ENCODE measurements at regions not wholly inside any gene's neighbourhood (a gene's known extent, or its start where the extent isn't known, plus 50 kb on each side); places are given as distances from the start of the nearest gene placed in this dataset.

DNA sequence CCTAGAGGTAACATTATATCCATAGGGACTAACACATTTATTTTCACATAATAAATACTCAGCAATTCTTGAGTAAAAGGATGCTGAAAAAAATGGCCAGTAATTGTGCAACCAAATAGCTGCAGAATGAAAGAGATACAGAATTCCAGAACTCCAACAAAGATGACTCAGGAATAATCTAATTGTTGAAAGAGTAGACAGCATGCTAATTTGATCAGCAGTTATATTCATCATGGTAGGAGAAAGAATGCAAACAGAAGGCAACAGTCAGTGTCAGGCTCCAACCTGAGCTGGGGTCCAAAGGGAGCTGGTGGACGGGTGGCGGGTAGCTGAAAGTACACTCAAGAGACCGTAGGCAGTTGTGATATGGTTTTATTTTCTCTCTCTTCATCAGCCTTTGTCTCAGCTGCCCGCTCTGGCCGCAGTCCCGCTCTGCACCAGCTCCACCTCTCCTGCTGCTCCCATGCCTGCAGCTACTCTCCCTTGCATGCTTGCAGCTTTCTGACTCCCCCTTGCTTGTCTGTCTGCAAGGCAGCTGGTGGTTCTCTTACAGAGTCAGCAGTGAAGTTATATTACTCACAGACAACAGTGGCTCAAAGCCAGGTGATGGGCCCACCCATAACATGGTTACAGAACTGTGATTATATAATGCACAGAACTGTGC, 1150.1 kb downstream of the STIM2 start:
- TF ChIP-seq CTCF (conservative IDR thresholded peaks at IDR 0.05 in 1 of 2, IDR thresholded peaks at IDR 0.05 in 1 of 2; ENCODE audit: low read depth in 1 of 2, low read length in 2 of 2) (no peak), EZH2 (IDR thresholded peaks at IDR 0.05; ENCODE audit: low read length, missing control alignments) (no peak)

All from fibroblast of lung (primary cell).